ENCODE measurements at regions not wholly inside any gene's neighbourhood (a gene's known extent, or its start where the extent isn't known, plus 50 kb on each side); places are given as distances from the start of the nearest gene placed in this dataset.

GRCh38 chr12:76634133-76634532, 74.6 kb upstream of the OSBPL8 start:
- TF ChIP-seq CBX3 (IDR thresholded peaks at IDR 0.05; ENCODE audit: borderline replicate concordance, low read depth) (no peak), BCL11A (IDR thresholded peaks at IDR 0.05; ENCODE audit: low read depth, low read length) (no peak), CTCF (IDR thresholded peaks at IDR 0.05 in 2 of 3, conservative IDR thresholded peaks at IDR 0.05 in 1 of 3; ENCODE audit: control insufficient read depth in 2 of 3, extremely low read depth in 1 of 3, insufficient read depth in 1 of 3, low read depth in 3 of 3, low read length in 3 of 3) (no peak)
